H1 (cell line): ENCODE measurements at regions not wholly inside any gene's neighbourhood (a gene's known extent, or its start where the extent isn't known, plus 50 kb on each side); places are given as distances from the start of the nearest gene placed in this dataset.

Source experiments
- BRCA1 ChIP-seq: IDR thresholded peaks from 2 replicates; pipeline ENCODE4 v1.6.1; 2012; ENCODE audit warnings: low read depth, low read length, improper control_type of control experiment
- CBX5 ChIP-seq: fragments of 300-800, 300-1000 bp; sonication (generic); IDR thresholded peaks from 2 replicates; pipeline ENCODE4 v1.7.1; 2016; ENCODE audit warnings: antibody characterized with exemption, low read length, low read depth
- EP300 ChIP-seq, 2 experiments: IDR thresholded peaks; 1 replicate in 1 of 2; 2 replicates in 1 of 2; pipeline ENCODE4 v1.6.1; 2011 to 2012; ENCODE audit warnings: low read depth in 2 of 2, low read length in 2 of 2, mild to moderate bottlenecking in 2 of 2, borderline replicate concordance in 1 of 2, inconsistent platforms in 1 of 2, moderate library complexity in 1 of 2
- JUN ChIP-seq: IDR thresholded peaks from 2 replicates; pipeline ENCODE4 v1.6.1; 2011; ENCODE audit warnings: low read depth, mild to moderate bottlenecking, improper control_type of control experiment, low read length
- KDM1A ChIP-seq: fragments of 200-600, 300-600 bp; sonication (generic); IDR thresholded peaks from 2 replicates; pipeline ENCODE4 v1.7.1; 2016; ENCODE audit warnings: mild to moderate bottlenecking, low read length, borderline replicate concordance
- RAD21 ChIP-seq, 2 experiments: IDR thresholded peaks in 1 of 2; conservative IDR thresholded peaks in 1 of 2; 2 replicates each; pipeline ENCODE4 v1.6.1; 2011; ENCODE audit warnings: low read depth in 2 of 2, low read length in 2 of 2, improper control_type of control experiment in 1 of 2, inconsistent platforms in 1 of 2, mild to moderate bottlenecking in 1 of 2, moderate library complexity in 1 of 2
- SRF ChIP-seq: IDR thresholded peaks from 2 replicates; pipeline ENCODE4 v1.6.1; 2011; ENCODE audit warnings: mild to moderate bottlenecking, low read depth, low read length, moderate library complexity
- TAF1 ChIP-seq: IDR thresholded peaks from 2 replicates; pipeline ENCODE4 v1.6.1; 2011; ENCODE audit warnings: mild to moderate bottlenecking, low read depth, low read length
- TF ChIP-seq, protein P1 (sequence below), 3 experiments: IDR thresholded peaks; 1 replicate in 2 of 3; 2 replicates in 1 of 3; pipeline versions ENCODE4 v1.5.1 to v1.6.1; 2011; ENCODE audit warnings: low read length in 3 of 3, mild to moderate bottlenecking in 3 of 3, inconsistent platforms in 2 of 3, low read depth in 1 of 3, moderate library complexity in 1 of 3; ENCODE audit not compliant: insufficient read depth in 1 of 3; ENCODE audit errors: control extremely low read depth in 1 of 3
- TF ChIP-seq, protein P2 (sequence below): IDR thresholded peaks from 2 replicates; pipeline ENCODE4 v1.6.1; 2012; ENCODE audit warnings: inconsistent platforms

DNA sequence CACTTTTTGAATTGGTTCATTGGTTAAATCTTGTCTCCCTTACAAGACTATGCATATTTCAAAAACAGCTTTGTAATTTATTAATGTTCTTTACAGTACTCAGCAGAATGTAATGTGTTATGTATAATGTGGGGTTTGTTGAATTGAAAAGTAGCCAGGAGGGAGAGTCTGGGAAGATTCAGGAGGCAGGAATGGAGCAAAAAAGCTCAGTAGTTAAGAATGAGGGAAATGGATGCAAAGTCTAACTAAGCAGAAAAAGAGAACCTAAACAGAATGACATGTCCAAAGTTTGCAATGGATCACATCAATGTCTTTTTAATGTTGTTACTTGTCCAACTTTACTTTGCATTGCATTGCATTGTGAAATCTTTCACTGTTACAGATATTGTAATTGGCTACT lies 86.5 kb upstream of the CARD18 start:
- TF ChIP-seq, protein P1, sequence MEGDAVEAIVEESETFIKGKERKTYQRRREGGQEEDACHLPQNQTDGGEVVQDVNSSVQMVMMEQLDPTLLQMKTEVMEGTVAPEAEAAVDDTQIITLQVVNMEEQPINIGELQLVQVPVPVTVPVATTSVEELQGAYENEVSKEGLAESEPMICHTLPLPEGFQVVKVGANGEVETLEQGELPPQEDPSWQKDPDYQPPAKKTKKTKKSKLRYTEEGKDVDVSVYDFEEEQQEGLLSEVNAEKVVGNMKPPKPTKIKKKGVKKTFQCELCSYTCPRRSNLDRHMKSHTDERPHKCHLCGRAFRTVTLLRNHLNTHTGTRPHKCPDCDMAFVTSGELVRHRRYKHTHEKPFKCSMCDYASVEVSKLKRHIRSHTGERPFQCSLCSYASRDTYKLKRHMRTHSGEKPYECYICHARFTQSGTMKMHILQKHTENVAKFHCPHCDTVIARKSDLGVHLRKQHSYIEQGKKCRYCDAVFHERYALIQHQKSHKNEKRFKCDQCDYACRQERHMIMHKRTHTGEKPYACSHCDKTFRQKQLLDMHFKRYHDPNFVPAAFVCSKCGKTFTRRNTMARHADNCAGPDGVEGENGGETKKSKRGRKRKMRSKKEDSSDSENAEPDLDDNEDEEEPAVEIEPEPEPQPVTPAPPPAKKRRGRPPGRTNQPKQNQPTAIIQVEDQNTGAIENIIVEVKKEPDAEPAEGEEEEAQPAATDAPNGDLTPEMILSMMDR (IDR thresholded peaks at IDR 0.05; ENCODE audit: control extremely low read depth in 1 of 3, insufficient read depth in 1 of 3, low read depth in 1 of 3, low read length in 3 of 3) = no peak
- TF ChIP-seq BRCA1 = no peak
- no peak for TF ChIP-seq EP300 (IDR thresholded peaks at IDR 0.05; ENCODE audit: borderline replicate concordance in 1 of 2, low read depth in 2 of 2, low read length in 2 of 2)
- TF ChIP-seq, protein P2, sequence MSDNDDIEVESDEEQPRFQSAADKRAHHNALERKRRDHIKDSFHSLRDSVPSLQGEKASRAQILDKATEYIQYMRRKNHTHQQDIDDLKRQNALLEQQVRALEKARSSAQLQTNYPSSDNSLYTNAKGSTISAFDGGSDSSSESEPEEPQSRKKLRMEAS = no peak
- no peak for TF ChIP-seq JUN
- TF ChIP-seq RAD21 (IDR thresholded peaks at IDR 0.05 in 1 of 2, conservative IDR thresholded peaks at IDR 0.05 in 1 of 2; ENCODE audit: low read depth in 2 of 2, low read length in 2 of 2) = no peak
- no peak for TF ChIP-seq TAF1
- TF ChIP-seq KDM1A = no peak
- TF ChIP-seq SRF = no peak
- no peak for TF ChIP-seq CBX5
